Body of pancreas (tissue), 4 donors: ENCODE measurements at regions not wholly inside any gene's neighbourhood (a gene's known extent, or its start where the extent isn't known, plus 50 kb on each side); places are given as distances from the start of the nearest gene placed in this dataset.

ENCODE experiments used
- ATAC-seq: fragments of 150-250 bp; one replicate; pipeline ENCODE4 v1.9.1; 2016
- DNase-seq, 4 donors: peaks; one replicate each; pipeline ENCODE4 v3.0.0-alpha.2; 2019
- H3K27ac ChIP-seq, 4 donors: fragments of 200-600 bp; sonication (generic); 1 replicate in 3 of 4; 2 replicates in 1 of 4; pipeline versions ENCODE4 v1.5.1 to v1.6.1; 2016 to 2019; ENCODE audit warnings: mild to moderate bottlenecking in 1 of 4, mixed read lengths in 1 of 4, moderate library complexity in 1 of 4
- H3K27me3 ChIP-seq, 2 donors: fragments of 200-600 bp; sonication (generic); one replicate each; pipeline ENCODE4 v1.6.0; 2016; ENCODE audit warnings: mild to moderate bottlenecking in 1 of 2
- H3K36me3 ChIP-seq, 2 donors: fragments of 200-600 bp; sonication (generic); replicated peaks in 1 of 2; 2 replicates each; pipeline ENCODE4 v1.5.1; 2016; ENCODE audit warnings: low read depth in 2 of 2; ENCODE audit not compliant: insufficient read depth in 1 of 2
- H3K4me1 ChIP-seq: fragments of 200-600 bp; sonication (generic); one replicate; pipeline ENCODE4 v1.6.0; 2016
- H3K4me3 ChIP-seq, 2 donors: fragments of 200-600 bp; sonication (generic); 1 replicate in 1 of 2; 2 replicates in 1 of 2; pipeline ENCODE4 v1.5.1; 2016 to 2019
- H3K9me3 ChIP-seq, 3 donors: fragments of 200-600 bp; sonication (generic); 1 replicate in 2 of 3; 2 replicates in 1 of 3; pipeline ENCODE4 v1.5.1; 2016
- CTCF ChIP-seq, 7 experiments: fragments of 450-650 bp in 4 of 7; fragments of 200-600 bp in 3 of 7; sonication (generic) in 3 of 7; IDR thresholded peaks; one replicate each; pipeline ENCODE4 v1.5.1; 2016 to 2019; ENCODE audit warnings: antibody characterized with exemption in 7 of 7
- POLR2A ChIP-seq, 3 donors: fragments of 450-650 bp; IDR thresholded peaks; one replicate each; pipeline ENCODE4 v1.6.1; 2016; ENCODE audit warnings: antibody characterized with exemption in 3 of 3, mild to moderate bottlenecking in 2 of 3
- WGBS, 2 donors: methylation state at CpG; one replicate each; pipeline ENCODE4 v1.1.5; 2017; 5-methylcytosine and 5-hydroxymethylcytosine counted together
- intact Hi-C: fragments of 100-400 bp; cut with DNase I; formaldehyde crosslinking; loops from one replicate; pipeline ENCODE4 v1.15.1; 2023

GRCh38 chr4:166535865-166536264, 662.8 kb downstream of the TLL1 start:
- ATAC-seq, result no peak

GRCh38 chr4:166538491-166539005, 665.5 kb downstream of the TLL1 start:
- Histone ChIP-seq H3K27ac (no peak overlapping the region), H3K27me3 (no peaks in the 10 kb centered on the region), H3K4me1 (no peaks in the 10 kb centered on the region), H3K4me3 (no peak overlapping the region), H3K9me3 (no peaks in the 10 kb centered on the region), H3K36me3 (no peaks in the 10 kb centered on the region)
- TF ChIP-seq CTCF (IDR thresholded peaks at IDR 0.05), result no peak
- no peak for TF ChIP-seq POLR2A (IDR thresholded peaks at IDR 0.05)
- 65 to 72% methylated on average over 2 of the region's 2 CpGs for WGBS, 2 donors
- DNase-seq (no peak), ATAC-seq (no peak)
- intact Hi-C loops, result no loop called here

More at GRCh38 chr4:166535865-166536264, 662.8 kb downstream of the TLL1 start:
- no peak for TF ChIP-seq CTCF (IDR thresholded peaks at IDR 0.05)
- TF ChIP-seq POLR2A (IDR thresholded peaks at IDR 0.05), result no peak
- Histone ChIP-seq H3K27ac (no peak overlapping the region), H3K4me3 (no peak overlapping the region), H3K27me3 (no peaks in the 10 kb centered on the region), H3K4me1 (no peaks in the 10 kb centered on the region), H3K9me3 (no peaks in the 10 kb centered on the region), H3K36me3 (no peaks in the 10 kb centered on the region)
- WGBS, 2 donors, result 65 to 71% methylated on average over 7 of the region's 7 CpGs
- intact Hi-C loops, result no loop called here
- no peak for DNase-seq

DNA sequence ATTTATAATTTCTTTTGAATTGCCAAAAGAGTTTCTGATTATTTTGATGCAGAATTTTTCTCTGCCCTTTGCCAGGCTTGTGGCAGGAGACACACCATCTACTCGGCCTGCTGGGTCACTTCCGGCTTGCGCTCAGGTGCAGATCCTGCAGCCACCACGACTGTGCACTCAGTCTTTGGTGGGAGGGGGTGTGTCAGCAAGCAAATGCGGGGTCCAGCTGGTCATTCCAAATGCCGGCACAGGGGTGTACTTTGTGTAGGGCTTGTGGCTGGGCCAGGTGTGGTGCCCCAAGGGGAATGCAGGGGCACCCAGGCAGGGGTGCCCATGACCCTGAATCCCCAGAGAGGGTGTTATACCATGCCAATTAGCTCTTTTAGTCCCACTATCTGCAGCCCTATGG, 673.0 kb downstream of the TLL1 start:
- no peaks in the 10 kb centered on the region for H3K9me3 ChIP-seq
- H3K36me3 ChIP-seq, result no peaks in the 10 kb centered on the region
- 74% methylated on average over 6 of the region's 6 CpGs for WGBS, 2 donors
- ATAC-seq (no peak), DNase-seq (no peak)
- no peaks in the 10 kb centered on the region for H3K4me1 ChIP-seq
- intact Hi-C loops, result no loop called here
- H3K4me3 ChIP-seq, result no peak overlapping the region
- TF ChIP-seq CTCF (IDR thresholded peaks at IDR 0.05) (no peak), POLR2A (IDR thresholded peaks at IDR 0.05) (no peak)
- H3K27me3 ChIP-seq, result no peaks in the 10 kb centered on the region
- H3K27ac ChIP-seq, result no peak overlapping the region

- intact Hi-C loops, result no loop called here
- no peaks in the 10 kb centered on the region for H3K9me3 ChIP-seq
- DNase-seq (no peak), ATAC-seq (no peak)
- H3K36me3 ChIP-seq, result no peaks in the 10 kb centered on the region
- no peaks in the 10 kb centered on the region for H3K27me3 ChIP-seq
- no peaks in the 10 kb centered on the region for H3K4me1 ChIP-seq
- 85 to 89% methylated on average over 2 of the region's 2 CpGs for WGBS, 2 donors
- no peak overlapping the region for H3K27ac ChIP-seq
- no peak overlapping the region for H3K4me3 ChIP-seq
- TF ChIP-seq CTCF (IDR thresholded peaks at IDR 0.05), result no peak
- no peak for TF ChIP-seq POLR2A (IDR thresholded peaks at IDR 0.05)
Measured at GRCh38 chr4:166577639-166578038, 656.7 kb downstream of the SPOCK3 start.

DNA sequence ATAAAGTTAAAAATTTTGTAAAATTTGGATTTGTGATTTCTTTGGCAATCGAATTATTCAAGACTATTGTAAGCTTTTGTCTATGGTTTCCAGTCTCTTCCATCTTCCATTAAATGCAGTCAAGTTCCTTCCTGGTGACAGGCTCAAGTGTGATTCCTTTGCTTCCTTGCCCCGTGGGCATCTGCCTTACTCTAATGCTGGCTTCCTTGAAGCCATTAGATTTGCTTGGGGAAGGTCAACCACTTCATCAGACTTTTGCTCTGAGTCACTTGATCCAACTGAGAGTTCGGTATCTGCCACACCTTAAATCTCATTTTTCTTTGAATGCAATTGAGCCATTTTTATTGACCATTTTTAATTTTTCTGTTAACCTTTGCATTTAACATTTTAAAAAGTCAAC, 648.8 kb downstream of the SPOCK3 start:
- no peak overlapping the region for H3K27ac ChIP-seq
- TF ChIP-seq POLR2A (IDR thresholded peaks at IDR 0.05) (no peak), CTCF (IDR thresholded peaks at IDR 0.05) (no peak)
- H3K36me3 ChIP-seq, result no peaks in the 10 kb centered on the region
- 57 to 62% methylated on average over 3 of the region's 3 CpGs for WGBS, 2 donors
- no peak for DNase-seq
- no peaks in the 10 kb centered on the region for H3K9me3 ChIP-seq
- no peak overlapping the region for H3K4me3 ChIP-seq
- no peaks in the 10 kb centered on the region for H3K27me3 ChIP-seq
- no peak for ATAC-seq
- intact Hi-C loops, result no loop called here
- H3K4me1 ChIP-seq, result no peaks in the 10 kb centered on the region
